H9 (cell line): ENCODE measurements at regions not wholly inside any gene's neighbourhood (a gene's known extent, or its start where the extent isn't known, plus 50 kb on each side); places are given as distances from the start of the nearest gene placed in this dataset.

ENCODE experiments used
- DNase-seq: peaks from one replicate; pipeline ENCODE4 v3.0.0-alpha.2; 2017
- H2AFZ ChIP-seq: one replicate; pipeline ENCODE4 v1.6.1; 2013; ENCODE audit warnings: mild to moderate bottlenecking, low read length, control low read depth, moderate library complexity
- H2AK5ac ChIP-seq: 2 replicates; pipeline ENCODE4 v1.6.1; 2013; ENCODE audit warnings: low read length, control low read depth, mixed read lengths; ENCODE audit not compliant: insufficient read length
- H2BK120ac ChIP-seq: one replicate; pipeline ENCODE4 v1.6.1; 2013; ENCODE audit warnings: low read depth, mild to moderate bottlenecking, low read length, control low read depth, inconsistent platforms; ENCODE audit not compliant: poor library complexity, severe bottlenecking
- H2BK12ac ChIP-seq: 2 replicates; pipeline ENCODE4 v1.6.1; 2013; ENCODE audit warnings: low read length, control low read depth, mixed read lengths, low read depth; ENCODE audit not compliant: insufficient read length
- H2BK15ac ChIP-seq: 2 replicates; pipeline ENCODE4 v1.6.1; 2013; ENCODE audit warnings: low read depth, low read length, control low read depth
- H2BK20ac ChIP-seq: one replicate; pipeline ENCODE4 v1.6.1; 2013; ENCODE audit warnings: low read depth, mild to moderate bottlenecking, low read length, control low read depth, inconsistent platforms; ENCODE audit not compliant: poor library complexity, severe bottlenecking
- H2BK5ac ChIP-seq: 2 replicates; pipeline ENCODE4 v1.6.1; 2013; ENCODE audit warnings: low read length, control low read depth, mixed read lengths; ENCODE audit not compliant: insufficient read length
- H3K14ac ChIP-seq: 2 replicates; pipeline ENCODE4 v1.6.1; 2013; ENCODE audit warnings: low read length, control low read depth; ENCODE audit not compliant: insufficient read depth
- H3K18ac ChIP-seq: 2 replicates; pipeline ENCODE4 v1.6.1; 2013; ENCODE audit warnings: low read depth, mild to moderate bottlenecking, mixed read lengths, low read length, control low read depth; ENCODE audit not compliant: insufficient read length
- H3K23ac ChIP-seq: 2 replicates; pipeline ENCODE4 v1.6.1; 2013; ENCODE audit warnings: low read length, control low read depth, mixed read lengths, low read depth; ENCODE audit not compliant: insufficient read length
- H3K23me2 ChIP-seq: 2 replicates; pipeline ENCODE4 v1.6.1; 2013; ENCODE audit warnings: low read depth, mild to moderate bottlenecking, mixed read lengths, low read length, control low read depth; ENCODE audit not compliant: insufficient read length, poor library complexity, severe bottlenecking
- H3K27ac ChIP-seq: 2 replicates; pipeline ENCODE4 v1.5.1; 2013; ENCODE audit warnings: low read length, control low read depth, mixed read lengths, low read depth; ENCODE audit not compliant: insufficient read length
- H3K27me3 ChIP-seq: 2 replicates; pipeline ENCODE4 v1.6.1; 2013; ENCODE audit warnings: low read length, control low read depth, inconsistent platforms; ENCODE audit not compliant: insufficient read depth
- H3K4ac ChIP-seq: 2 replicates; pipeline ENCODE4 v1.6.1; 2013; ENCODE audit warnings: low read depth, mild to moderate bottlenecking, control low read depth, inconsistent platforms, low read length, moderate library complexity
- H3K4me1 ChIP-seq: 2 replicates; pipeline ENCODE4 v1.6.1; 2013; ENCODE audit warnings: low read length, control low read depth, inconsistent platforms; ENCODE audit not compliant: insufficient read depth
- H3K4me2 ChIP-seq: 2 replicates; pipeline ENCODE4 v1.6.1; 2013; ENCODE audit warnings: low read length, control low read depth, mixed read lengths; ENCODE audit not compliant: insufficient read length, insufficient read depth
- H3K56ac ChIP-seq: 2 replicates; pipeline ENCODE4 v1.6.1; 2013; ENCODE audit warnings: low read depth, mild to moderate bottlenecking, mixed read lengths, low read length, control low read depth; ENCODE audit not compliant: insufficient read length
- H3K79me1 ChIP-seq: 2 replicates; pipeline ENCODE4 v1.6.1; 2013; ENCODE audit warnings: low read depth, mild to moderate bottlenecking, moderate library complexity, low read length, control low read depth, inconsistent platforms; ENCODE audit not compliant: insufficient read depth, poor library complexity, severe bottlenecking
- H3K79me2 ChIP-seq: 2 replicates; pipeline ENCODE4 v1.6.1; 2013; ENCODE audit warnings: low read length, control low read depth, inconsistent platforms; ENCODE audit not compliant: insufficient read depth
- H3K9ac ChIP-seq: 2 replicates; pipeline ENCODE4 v1.6.1; 2013; ENCODE audit warnings: low read length, control low read depth, mixed read lengths; ENCODE audit not compliant: insufficient read length; ENCODE audit errors: extremely low read depth
- H3K9me3 ChIP-seq: one replicate; pipeline ENCODE4 v1.6.1; 2013; ENCODE audit warnings: low read depth, low read length, inconsistent platforms; ENCODE audit not compliant: control insufficient read depth
- H3T11ph ChIP-seq: one replicate; pipeline ENCODE4 v1.6.1; 2013; ENCODE audit warnings: mild to moderate bottlenecking, low read length, control low read depth, inconsistent platforms
- H4K20me1 ChIP-seq: one replicate; pipeline ENCODE4 v1.6.1; 2013; ENCODE audit not compliant: control insufficient read depth, insufficient read length, insufficient read depth
- H4K5ac ChIP-seq: 2 replicates; pipeline ENCODE4 v1.6.1; 2013; ENCODE audit warnings: low read depth, mild to moderate bottlenecking, mixed read lengths, low read length, control low read depth; ENCODE audit not compliant: insufficient read length
- H4K8ac ChIP-seq: replicated peaks from 2 replicates; pipeline ENCODE4 v1.6.1; 2013; ENCODE audit warnings: low read length, control low read depth, mixed read lengths, low read depth; ENCODE audit not compliant: insufficient read length
- H4K91ac ChIP-seq: 2 replicates; pipeline ENCODE4 v1.6.1; 2013; ENCODE audit warnings: low read depth, mild to moderate bottlenecking, moderate library complexity, mixed read lengths, low read length, control low read depth; ENCODE audit not compliant: insufficient read length
- H3K27ac Mint-ChIP-seq, 3 experiments: 2 replicates in 2 of 3; 3 replicates in 1 of 3; pipeline ENCODE4 v1.8.0; 2020 to 2021; ENCODE audit warnings: mixed read lengths in 3 of 3, mild to moderate bottlenecking in 1 of 3, moderate library complexity in 1 of 3
- H3K27me3 Mint-ChIP-seq: 2 replicates; pipeline ENCODE4 v1.8.0; 2021; ENCODE audit warnings: low read depth, mild to moderate bottlenecking, moderate library complexity, mixed read lengths
- H3K36me3 Mint-ChIP-seq, 3 experiments: 2 replicates in 2 of 3; 3 replicates in 1 of 3; pipeline ENCODE4 v1.8.0; 2020 to 2021; ENCODE audit warnings: low read depth in 3 of 3, mixed read lengths in 3 of 3; ENCODE audit not compliant: insufficient read depth in 1 of 3
- H3K4me1 Mint-ChIP-seq, 2 experiments: 2 replicates each; pipeline ENCODE4 v1.8.0; 2020; ENCODE audit warnings: mixed read lengths in 2 of 2
- H3K4me3 Mint-ChIP-seq, 2 experiments: 2 replicates in 1 of 2; 3 replicates in 1 of 2; pipeline ENCODE4 v1.8.0; 2020 to 2021; ENCODE audit warnings: mild to moderate bottlenecking in 2 of 2, mixed read lengths in 2 of 2, moderate library complexity in 1 of 2
- H3K9me3 Mint-ChIP-seq, 2 experiments: 2 replicates in 1 of 2; 3 replicates in 1 of 2; pipeline ENCODE4 v1.8.0; 2020; ENCODE audit warnings: mild to moderate bottlenecking in 2 of 2, mixed read lengths in 2 of 2, moderate library complexity in 1 of 2
- WGBS: extraction: QIAGEN DNeasy Blood & Tissue Kit; methylation state at CpG from one replicate; pipeline ENCODE4 v1.1.7; 2013; ENCODE audit warnings: missing lambda C conversion rate, low lambda C conversion rate, mixed read lengths; ENCODE audit not compliant: insufficient read length; ENCODE audit errors: extremely low coverage; 5-methylcytosine and 5-hydroxymethylcytosine counted together
- TF ChIP-seq, protein P1 (sequence below): fragments of 200-600 bp; sonication (generic); conservative IDR thresholded peaks from 3 replicates; pipeline ENCODE4 v1.8.0; 2021; ENCODE audit warnings: antibody characterized with exemption, mild to moderate bottlenecking

DNA sequence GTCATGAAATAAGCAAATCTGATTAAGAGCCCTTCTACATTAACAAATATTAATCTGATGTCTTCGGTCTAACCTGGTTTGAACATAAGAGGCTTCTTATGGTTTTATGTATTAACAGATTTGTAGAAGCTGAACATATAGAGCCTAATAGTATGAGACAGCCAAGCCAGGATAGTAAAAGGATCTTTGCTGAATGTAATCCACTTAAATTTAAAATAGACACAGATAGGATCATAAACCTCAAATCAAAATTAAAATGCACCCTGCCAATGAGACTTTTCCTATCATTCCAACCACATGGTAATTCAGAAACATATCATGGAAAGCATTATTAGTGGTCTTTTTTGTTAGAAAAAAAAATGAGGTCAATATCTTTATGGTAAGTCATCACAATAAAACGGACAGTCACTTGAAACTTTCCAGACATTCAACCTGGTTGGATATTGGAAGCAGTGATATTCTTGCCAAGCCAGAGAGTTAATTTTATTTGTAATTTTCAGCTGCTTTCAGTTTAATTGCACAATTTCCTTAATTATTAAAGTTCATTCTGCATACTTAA is 606.9 kb upstream of the SALL1 start:
- Histone ChIP-seq H2AFZ (no peak overlapping the region), H3K18ac (no peak overlapping the region), H4K5ac (no peak overlapping the region), H3K23ac (no peak overlapping the region), H2BK12ac (no peak overlapping the region), H4K20me1 (no peaks in the 10 kb centered on the region), H3T11ph (no peak overlapping the region), H3K14ac (no peak overlapping the region), H3K4me2 (no peak overlapping the region), H3K9ac (no peak overlapping the region), H3K56ac (no peak overlapping the region), H2BK5ac (no peak overlapping the region), H2BK120ac (no peak overlapping the region), H3K27me3 (no peaks in the 10 kb centered on the region), H2BK20ac (no peak overlapping the region), H3K79me1 (no peaks in the 10 kb centered on the region), H3K23me2 (peaks cover 3% of the 10 kb centered on the region), H2AK5ac (no peak overlapping the region), H3K9me3 (no peaks in the 10 kb centered on the region), H4K91ac (no peak overlapping the region), H3K79me2 (no peaks in the 10 kb centered on the region), H3K4me1 (peaks cover 6% of the 10 kb centered on the region; the same call in 1 of the 2 replicates), H3K27ac (no peak overlapping the region), H4K8ac (no peak overlapping the region), H3K4ac (no peak overlapping the region), H2BK15ac (no peak overlapping the region)
- Mint-ChIP-seq H3K9me3 (no peaks in the 10 kb centered on the region), H3K4me1 (peaks cover 65 to 71% of the 10 kb centered on the region in 2 experiments), H3K36me3 (no peaks in the 10 kb centered on the region), H3K4me3 (no peak overlapping the region), H3K27ac (no peak overlapping the region), H3K27me3 (peaks cover 11% of the 10 kb centered on the region)
- WGBS, result no CpG with 5 or more reads among the region's 2 CpGs
- DNase-seq, result no peak
- TF ChIP-seq, protein P1, sequence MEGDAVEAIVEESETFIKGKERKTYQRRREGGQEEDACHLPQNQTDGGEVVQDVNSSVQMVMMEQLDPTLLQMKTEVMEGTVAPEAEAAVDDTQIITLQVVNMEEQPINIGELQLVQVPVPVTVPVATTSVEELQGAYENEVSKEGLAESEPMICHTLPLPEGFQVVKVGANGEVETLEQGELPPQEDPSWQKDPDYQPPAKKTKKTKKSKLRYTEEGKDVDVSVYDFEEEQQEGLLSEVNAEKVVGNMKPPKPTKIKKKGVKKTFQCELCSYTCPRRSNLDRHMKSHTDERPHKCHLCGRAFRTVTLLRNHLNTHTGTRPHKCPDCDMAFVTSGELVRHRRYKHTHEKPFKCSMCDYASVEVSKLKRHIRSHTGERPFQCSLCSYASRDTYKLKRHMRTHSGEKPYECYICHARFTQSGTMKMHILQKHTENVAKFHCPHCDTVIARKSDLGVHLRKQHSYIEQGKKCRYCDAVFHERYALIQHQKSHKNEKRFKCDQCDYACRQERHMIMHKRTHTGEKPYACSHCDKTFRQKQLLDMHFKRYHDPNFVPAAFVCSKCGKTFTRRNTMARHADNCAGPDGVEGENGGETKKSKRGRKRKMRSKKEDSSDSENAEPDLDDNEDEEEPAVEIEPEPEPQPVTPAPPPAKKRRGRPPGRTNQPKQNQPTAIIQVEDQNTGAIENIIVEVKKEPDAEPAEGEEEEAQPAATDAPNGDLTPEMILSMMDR, result no peak
